NCI-H2029 treated with DMSO at 0.1 percent for 48 hours (cell line): ENCODE measurements at regions not wholly inside any gene's neighbourhood (a gene's known extent, or its start where the extent isn't known, plus 50 kb on each side); places are given as distances from the start of the nearest gene placed in this dataset.

Source experiments
- DNase-seq: peaks from one replicate; lab custom pipeline; 2025; lab: John Stamatoyannopoulos, UW

GRCh38 chr6:14819840-14820420, 425.9 kb upstream of the JARID2 start:
- no peak for DNase-seq

- no peak for DNase-seq
These were observed 423.8 kb upstream of the JARID2 start for GRCh38 chr6:14822012-14822553.

- no peak for DNase-seq
These were observed 423.2 kb upstream of the JARID2 start for GRCh38 chr6:14822679-14823078.

GRCh38 chr6:14824060-14824459, 421.8 kb upstream of the JARID2 start:
- no peak for DNase-seq

GRCh38 chr6:14824484-14825275, 421.2 kb upstream of the JARID2 start:
- no peak for DNase-seq

GRCh38 chr6:14826456-14826855, 419.4 kb upstream of the JARID2 start:
- no peak for DNase-seq

GRCh38 chr6:14827354-14827753, 418.5 kb upstream of the JARID2 start:
- DNase-seq, result no peak

GRCh38 chr6:14828201-14828611, 417.7 kb upstream of the JARID2 start:
- DNase-seq, result no peak

GRCh38 chr6:14831070-14831469, 414.8 kb upstream of the JARID2 start:
- no peak for DNase-seq

- DNase-seq, result no peak
These were observed 413.9 kb upstream of the JARID2 start for GRCh38 chr6:14831937-14832336.

- no peak for DNase-seq
These were observed 413.4 kb upstream of the JARID2 start for GRCh38 chr6:14832427-14832826.

GRCh38 chr6:14834851-14835530, 410.9 kb upstream of the JARID2 start:
- no peak for DNase-seq

GRCh38 chr6:14837435-14837834, 408.4 kb upstream of the JARID2 start:
- no peak for DNase-seq

- no peak for DNase-seq
These were observed 407.7 kb upstream of the JARID2 start for GRCh38 chr6:14838133-14838583.

GRCh38 chr6:14841901-14842421, 403.9 kb upstream of the JARID2 start:
- no peak for DNase-seq

GRCh38 chr6:14844411-14844810, 401.5 kb upstream of the JARID2 start:
- no peak for DNase-seq

- no peak for DNase-seq
These were observed 397.9 kb upstream of the JARID2 start for GRCh38 chr6:14848019-14848418.

GRCh38 chr6:14849185-14849584, 396.7 kb upstream of the JARID2 start:
- DNase-seq, result no peak

GRCh38 chr6:14851281-14851680, 394.6 kb upstream of the JARID2 start:
- DNase-seq, result no peak

- no peak for DNase-seq
These were observed 393.5 kb upstream of the JARID2 start for GRCh38 chr6:14852375-14852774.

GRCh38 chr6:14856177-14856576, 389.7 kb upstream of the JARID2 start:
- no peak for DNase-seq

GRCh38 chr6:14857001-14857400, 388.9 kb upstream of the JARID2 start:
- no peak for DNase-seq

GRCh38 chr6:14857501-14857900, 388.4 kb upstream of the JARID2 start:
- DNase-seq, result no peak
